ENCODE measurements at regions not wholly inside any gene's neighbourhood (a gene's known extent, or its start where the extent isn't known, plus 50 kb on each side); places are given as distances from the start of the nearest gene placed in this dataset.

GRCh38 chr3:61444782-61445181 lies 116.6 kb upstream of the PTPRG start:
- no peak for ATAC-seq
- TF ChIP-seq CREB5 (CRISPR knock-in tag; IDR thresholded peaks at IDR 0.05; ENCODE audit: low read depth) (no peak), ZC3H10 (CRISPR knock-in tag; IDR thresholded peaks at IDR 0.05) (no peak), BACH2 (CRISPR knock-in tag; IDR thresholded peaks at IDR 0.05; ENCODE audit: borderline replicate concordance) (no peak), ZNF565 (CRISPR knock-in tag; conservative IDR thresholded peaks at IDR 0.05; ENCODE audit: low read depth) (no peak), ZNF70 (CRISPR knock-in tag; IDR thresholded peaks at IDR 0.05) (no peak), TCF4 (CRISPR knock-in tag; IDR thresholded peaks at IDR 0.05; ENCODE audit: borderline replicate concordance) (no peak), CSDC2 (CRISPR knock-in tag; IDR thresholded peaks at IDR 0.05) (no peak), ARNTL (CRISPR knock-in tag; IDR thresholded peaks at IDR 0.05; ENCODE audit: borderline replicate concordance, low read depth) (no peak), TOX (CRISPR knock-in tag; IDR thresholded peaks at IDR 0.05; ENCODE audit: borderline replicate concordance) (no peak), CSRNP3 (CRISPR knock-in tag; IDR thresholded peaks at IDR 0.05) (no peak), RARB (CRISPR knock-in tag; IDR thresholded peaks at IDR 0.05) (no peak), SNAI2 (CRISPR knock-in tag; IDR thresholded peaks at IDR 0.05) (no peak), GLIS3 (CRISPR knock-in tag; IDR thresholded peaks at IDR 0.05) (no peak), POU6F1 (CRISPR knock-in tag; IDR thresholded peaks at IDR 0.05; ENCODE audit: borderline replicate concordance, low read depth) (no peak)

- TF ChIP-seq CREB5 (CRISPR knock-in tag; IDR thresholded peaks at IDR 0.05; ENCODE audit: low read depth) (no peak), TOX (CRISPR knock-in tag; IDR thresholded peaks at IDR 0.05; ENCODE audit: borderline replicate concordance) (no peak), RARB (CRISPR knock-in tag; IDR thresholded peaks at IDR 0.05) (no peak), ARNTL (CRISPR knock-in tag; IDR thresholded peaks at IDR 0.05; ENCODE audit: borderline replicate concordance, low read depth) (no peak), ZC3H10 (CRISPR knock-in tag; IDR thresholded peaks at IDR 0.05) (no peak), ISL1 (CRISPR knock-in tag; IDR thresholded peaks at IDR 0.05) (no peak), PATZ1 (CRISPR knock-in tag; IDR thresholded peaks at IDR 0.05; ENCODE audit: borderline replicate concordance) (no peak), CSDC2 (CRISPR knock-in tag; IDR thresholded peaks at IDR 0.05) (no peak), ZFP3 (CRISPR knock-in tag; IDR thresholded peaks at IDR 0.05) (no peak), ESRRG (CRISPR knock-in tag; IDR thresholded peaks at IDR 0.05) (no peak), OSR1 (CRISPR knock-in tag; IDR thresholded peaks at IDR 0.05) (no peak), ZFP30 (CRISPR knock-in tag; IDR thresholded peaks at IDR 0.05) (no peak), PPARA (CRISPR knock-in tag; IDR thresholded peaks at IDR 0.05; ENCODE audit: borderline replicate concordance) (no peak), ZNF565 (CRISPR knock-in tag; conservative IDR thresholded peaks at IDR 0.05; ENCODE audit: low read depth) (no peak), CSRNP3 (CRISPR knock-in tag; IDR thresholded peaks at IDR 0.05) (no peak)
- no peak for ATAC-seq
These were observed 115.4 kb upstream of the PTPRG start for GRCh38 chr3:61445924-61446323.

GRCh38 chr3:61446341-61446740 lies 115.0 kb upstream of the PTPRG start:
- TF ChIP-seq TCF4 (CRISPR knock-in tag; IDR thresholded peaks at IDR 0.05; ENCODE audit: borderline replicate concordance) (no peak), CSDC2 (CRISPR knock-in tag; IDR thresholded peaks at IDR 0.05) (no peak), OSR1 (CRISPR knock-in tag; IDR thresholded peaks at IDR 0.05) (no peak), ZC3H10 (CRISPR knock-in tag; IDR thresholded peaks at IDR 0.05) (no peak), BACH2 (CRISPR knock-in tag; IDR thresholded peaks at IDR 0.05; ENCODE audit: borderline replicate concordance) (no peak)
- ATAC-seq, result no peak
